Central memory CD8-positive, alpha-beta T cell (primary cell): ENCODE measurements at regions not wholly inside any gene's neighbourhood (a gene's known extent, or its start where the extent isn't known, plus 50 kb on each side); places are given as distances from the start of the nearest gene placed in this dataset.

Source experiments
- ATAC-seq: fragments of 150-1000 bp; cut with Tn5 transposase; replicated peaks from 2 replicates; pipeline ENCODE4 v1.10.0; 2022; ENCODE audit warnings: mild to moderate bottlenecking, moderate FRiP score, moderate number of reproducible peaks; ENCODE audit not compliant: poor library complexity, severe bottlenecking; ENCODE audit errors: extremely low read depth
- DNase-seq, 2 donors: peaks; one replicate each; pipeline ENCODE4 v3.0.0; 2021; ENCODE audit warnings: low spot score in 2 of 2
- H3K27ac Mint-ChIP-seq: one replicate; pipeline ENCODE4 v1.8.0; 2022; ENCODE audit warnings: low read depth, mild to moderate bottlenecking, moderate library complexity, mixed read lengths
- H3K27me3 Mint-ChIP-seq: one replicate; pipeline ENCODE4 v1.8.0; 2022; ENCODE audit warnings: mixed read lengths
- H3K36me3 Mint-ChIP-seq: one replicate; pipeline ENCODE4 v1.8.0; 2022; ENCODE audit warnings: mild to moderate bottlenecking, moderate library complexity, mixed read lengths; ENCODE audit not compliant: insufficient read depth
- H3K4me1 Mint-ChIP-seq: one replicate; pipeline ENCODE4 v1.8.0; 2022; ENCODE audit warnings: mixed read lengths
- H3K4me3 Mint-ChIP-seq: one replicate; pipeline ENCODE4 v1.8.0; 2022; ENCODE audit warnings: mild to moderate bottlenecking, moderate library complexity, mixed read lengths
- H3K9me3 Mint-ChIP-seq: one replicate; pipeline ENCODE4 v1.8.0; 2022; ENCODE audit warnings: mixed read lengths

- H3K27me3 Mint-ChIP-seq = peaks cover 10% of the 10 kb centered on the region
- no peak overlapping the region for H3K27ac Mint-ChIP-seq
- H3K4me1 Mint-ChIP-seq = no peaks in the 10 kb centered on the region
- H3K9me3 Mint-ChIP-seq = peaks cover 23% of the 10 kb centered on the region
- no peak for ATAC-seq
- no peak for DNase-seq
- no peaks in the 10 kb centered on the region for H3K36me3 Mint-ChIP-seq
- H3K4me3 Mint-ChIP-seq = no peak overlapping the region
Observed at GRCh38 chr5:67702008-67702407, 505.4 kb upstream of the CD180 start.

DNA sequence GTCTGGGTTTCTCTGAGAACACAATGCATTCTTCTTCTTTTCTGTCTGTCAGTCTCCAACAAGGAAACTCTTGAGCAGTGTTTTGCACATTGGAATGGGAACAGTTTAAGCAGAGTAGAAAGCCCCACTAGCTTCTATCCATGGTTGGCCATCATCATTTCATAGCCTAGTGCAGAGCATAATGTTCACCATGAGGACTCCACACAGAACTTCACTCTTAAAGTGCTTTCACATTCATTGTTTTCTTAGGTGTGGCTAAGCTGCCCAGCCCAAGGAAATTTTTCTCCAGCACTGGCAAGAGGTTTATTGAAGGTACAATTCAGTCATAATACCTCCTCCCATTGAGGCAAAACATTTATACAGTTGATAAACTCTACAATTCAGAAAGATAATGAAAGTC, 503.0 kb upstream of the CD180 start:
- Mint-ChIP-seq H3K27ac (no peak overlapping the region), H3K4me1 (no peaks in the 10 kb centered on the region), H3K9me3 (peaks cover 18% of the 10 kb centered on the region), H3K27me3 (peaks cover 10% of the 10 kb centered on the region), H3K4me3 (no peak overlapping the region), H3K36me3 (no peaks in the 10 kb centered on the region)
- ATAC-seq = no peak
- DNase-seq = no peak

DNA sequence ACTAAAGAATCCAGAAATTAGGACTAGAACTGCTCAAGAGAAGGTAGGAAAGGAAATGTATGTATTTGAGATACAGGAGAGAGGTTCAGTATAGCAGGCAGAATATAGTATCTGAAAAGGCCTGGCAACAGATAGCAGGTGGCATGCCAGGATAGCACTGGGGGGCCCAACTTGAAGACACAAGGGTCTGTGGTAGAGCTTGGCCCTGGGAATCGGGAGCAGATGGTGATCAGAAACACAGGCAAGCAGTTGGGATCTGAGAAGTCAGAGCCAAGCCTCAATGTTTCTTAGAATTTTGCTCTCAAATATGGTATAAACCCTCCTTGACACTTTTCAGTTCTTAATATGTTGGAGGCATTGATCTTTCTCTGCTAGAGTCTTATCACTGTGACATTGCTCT, 499.8 kb upstream of the CD180 start:
- Mint-ChIP-seq H3K4me3 (no peak overlapping the region), H3K27me3 (no peaks in the 10 kb centered on the region), H3K4me1 (no peaks in the 10 kb centered on the region), H3K9me3 (no peaks in the 10 kb centered on the region), H3K27ac (no peak overlapping the region), H3K36me3 (no peaks in the 10 kb centered on the region)
- ATAC-seq (no peak), DNase-seq (no peak)

DNA sequence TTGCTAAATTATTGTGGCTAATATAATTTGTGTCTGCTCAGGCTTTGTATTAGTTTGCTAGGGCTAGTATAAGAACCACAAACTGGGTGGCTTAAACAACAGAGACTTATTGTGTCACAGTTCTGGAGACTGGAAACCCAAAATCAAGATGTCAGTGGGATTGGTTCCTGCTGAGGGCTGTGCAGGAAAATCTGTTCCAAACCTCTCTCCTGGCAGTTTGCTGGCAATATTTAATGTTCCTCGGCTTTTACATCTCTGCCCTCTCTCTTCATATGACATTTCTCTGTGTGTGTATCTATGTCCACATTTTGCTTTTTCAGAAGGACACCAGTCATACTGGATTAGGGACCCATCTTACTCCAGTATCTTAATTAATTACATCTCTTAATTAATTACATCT, 498.8 kb upstream of the CD180 start:
- H3K27me3 Mint-ChIP-seq = no peaks in the 10 kb centered on the region
- no peak overlapping the region for H3K27ac Mint-ChIP-seq
- DNase-seq (no peak), ATAC-seq (no peak)
- no peak overlapping the region for H3K4me3 Mint-ChIP-seq
- no peaks in the 10 kb centered on the region for H3K4me1 Mint-ChIP-seq
- H3K36me3 Mint-ChIP-seq = no peaks in the 10 kb centered on the region
- no peaks in the 10 kb centered on the region for H3K9me3 Mint-ChIP-seq

DNA sequence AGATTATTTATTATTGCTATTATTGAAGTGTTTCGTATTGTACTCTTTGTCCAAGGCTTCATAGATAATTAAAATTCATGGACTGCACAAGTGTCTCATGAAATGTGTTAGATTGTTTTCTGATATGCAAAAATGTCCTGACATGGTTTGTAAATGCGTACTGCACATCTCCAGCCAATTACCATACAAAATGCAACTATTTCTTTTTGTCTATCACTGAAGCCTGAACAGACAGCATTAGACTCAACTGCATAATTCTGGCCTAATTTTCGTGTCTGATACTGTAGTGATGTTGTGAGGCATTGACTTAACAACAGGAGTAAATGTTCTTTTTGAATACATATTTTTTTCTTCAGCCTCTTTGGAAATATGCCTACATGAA, 498.2 kb upstream of the CD180 start:
- no peaks in the 10 kb centered on the region for H3K36me3 Mint-ChIP-seq
- DNase-seq (no peak), ATAC-seq (no peak)
- H3K4me1 Mint-ChIP-seq = no peaks in the 10 kb centered on the region
- H3K4me3 Mint-ChIP-seq = no peak overlapping the region
- no peaks in the 10 kb centered on the region for H3K9me3 Mint-ChIP-seq
- H3K27me3 Mint-ChIP-seq = no peaks in the 10 kb centered on the region
- H3K27ac Mint-ChIP-seq = no peak overlapping the region

- H3K27me3 Mint-ChIP-seq = no peaks in the 10 kb centered on the region
- H3K9me3 Mint-ChIP-seq = no peaks in the 10 kb centered on the region
- DNase-seq (no peak), ATAC-seq (no peak)
- H3K4me3 Mint-ChIP-seq = no peak overlapping the region
- H3K4me1 Mint-ChIP-seq = no peaks in the 10 kb centered on the region
- H3K27ac Mint-ChIP-seq = no peak overlapping the region
- no peaks in the 10 kb centered on the region for H3K36me3 Mint-ChIP-seq
Observed at GRCh38 chr5:67693956-67694809, 497.6 kb upstream of the CD180 start.

GRCh38 chr5:67686746-67687145, 490.1 kb upstream of the CD180 start:
- peaks cover 30% of the 10 kb centered on the region for H3K27me3 Mint-ChIP-seq
- ATAC-seq (no peak), DNase-seq (no peak)
- no peaks in the 10 kb centered on the region for H3K4me1 Mint-ChIP-seq
- no peaks in the 10 kb centered on the region for H3K36me3 Mint-ChIP-seq
- no peaks in the 10 kb centered on the region for H3K9me3 Mint-ChIP-seq
- no peak overlapping the region for H3K4me3 Mint-ChIP-seq
- no peak overlapping the region for H3K27ac Mint-ChIP-seq

DNA sequence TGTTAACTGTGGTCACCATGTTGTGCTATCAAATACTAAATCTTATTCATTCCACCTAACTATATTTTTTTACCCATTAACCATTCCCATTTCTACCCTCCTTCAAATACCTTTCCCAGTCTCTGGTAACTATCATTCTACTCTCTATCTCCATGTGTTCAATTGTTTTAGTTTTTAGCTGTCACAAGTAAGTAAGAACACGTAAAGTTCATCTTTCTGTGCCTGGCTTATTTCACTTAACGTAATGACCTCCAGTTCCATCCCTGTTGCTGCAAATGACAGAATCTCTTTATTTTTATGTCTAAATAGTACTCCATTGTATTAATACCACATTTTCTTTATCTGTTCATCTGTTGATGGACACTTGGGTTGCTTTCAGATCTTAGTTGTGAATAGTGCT, 485.1 kb upstream of the CD180 start:
- Mint-ChIP-seq H3K4me3 (no peak overlapping the region), H3K9me3 (no peaks in the 10 kb centered on the region), H3K4me1 (no peaks in the 10 kb centered on the region), H3K27ac (no peak overlapping the region), H3K36me3 (no peaks in the 10 kb centered on the region), H3K27me3 (peaks cover 30% of the 10 kb centered on the region)
- DNase-seq (no peak), ATAC-seq (no peak)

DNA sequence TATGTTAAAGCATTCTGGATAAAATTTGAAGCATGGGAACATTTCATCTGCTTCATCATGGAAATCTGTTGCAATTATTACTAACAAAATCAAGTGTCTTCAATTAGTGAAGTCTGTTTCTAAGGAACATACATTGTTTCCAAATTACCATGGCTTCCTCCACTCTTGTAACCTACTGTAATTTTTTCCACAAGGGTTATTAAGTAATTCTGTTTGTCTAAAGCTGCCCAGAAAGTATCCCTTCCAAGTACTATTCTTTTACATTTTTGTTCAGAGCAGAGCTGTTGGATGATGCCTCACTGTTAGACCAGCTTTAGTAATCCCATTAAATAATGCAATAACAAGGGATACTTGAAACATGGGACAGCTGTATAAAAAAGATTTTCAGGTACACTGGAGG, 483.5 kb upstream of the CD180 start:
- no peaks in the 10 kb centered on the region for H3K4me1 Mint-ChIP-seq
- no peak overlapping the region for H3K4me3 Mint-ChIP-seq
- DNase-seq (no peak), ATAC-seq (no peak)
- no peaks in the 10 kb centered on the region for H3K9me3 Mint-ChIP-seq
- no peaks in the 10 kb centered on the region for H3K36me3 Mint-ChIP-seq
- H3K27me3 Mint-ChIP-seq = peaks cover 21% of the 10 kb centered on the region
- H3K27ac Mint-ChIP-seq = no peak overlapping the region

DNA sequence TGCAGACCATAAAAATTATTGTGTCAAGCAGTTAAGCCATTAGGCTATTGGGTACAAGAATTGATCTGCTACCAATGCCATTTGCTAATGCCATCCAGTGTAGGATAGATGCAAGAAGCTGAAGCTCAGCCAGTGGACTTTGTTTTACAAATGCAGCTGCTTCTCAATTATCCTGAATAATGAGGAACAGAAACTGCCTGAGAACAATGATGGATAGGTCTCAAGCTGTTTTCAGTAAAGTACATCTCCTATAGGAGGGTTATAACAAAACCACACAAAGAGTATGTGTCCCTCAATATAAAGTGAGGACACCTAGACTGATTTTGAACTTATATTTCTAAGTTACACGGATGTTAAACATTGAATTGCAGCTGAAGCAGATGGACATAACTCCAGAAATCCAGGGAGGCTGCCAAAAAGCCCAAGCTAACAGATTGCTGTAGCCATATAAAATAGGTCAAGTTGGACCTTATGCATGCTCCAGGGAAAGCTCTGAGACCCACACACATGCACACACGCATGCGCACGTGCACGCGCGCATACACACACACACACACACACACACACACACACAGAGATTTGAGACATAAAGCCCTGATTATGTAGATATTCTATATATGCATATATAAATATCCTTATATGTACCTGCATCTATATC, 482.7 kb upstream of the CD180 start:
- DNase-seq (no peak), ATAC-seq (no peak)
- H3K36me3 Mint-ChIP-seq = no peaks in the 10 kb centered on the region
- peaks cover 14% of the 10 kb centered on the region for H3K27me3 Mint-ChIP-seq
- H3K4me1 Mint-ChIP-seq = no peaks in the 10 kb centered on the region
- no peak overlapping the region for H3K4me3 Mint-ChIP-seq
- H3K9me3 Mint-ChIP-seq = no peaks in the 10 kb centered on the region
- H3K27ac Mint-ChIP-seq = no peak overlapping the region

GRCh38 chr5:67678594-67678993, 482.0 kb upstream of the CD180 start:
- H3K9me3 Mint-ChIP-seq = no peaks in the 10 kb centered on the region
- H3K27ac Mint-ChIP-seq = no peak overlapping the region
- H3K27me3 Mint-ChIP-seq = peaks cover 8% of the 10 kb centered on the region
- ATAC-seq (no peak), DNase-seq (no peak)
- no peak overlapping the region for H3K4me3 Mint-ChIP-seq
- H3K36me3 Mint-ChIP-seq = no peaks in the 10 kb centered on the region
- no peaks in the 10 kb centered on the region for H3K4me1 Mint-ChIP-seq

DNA sequence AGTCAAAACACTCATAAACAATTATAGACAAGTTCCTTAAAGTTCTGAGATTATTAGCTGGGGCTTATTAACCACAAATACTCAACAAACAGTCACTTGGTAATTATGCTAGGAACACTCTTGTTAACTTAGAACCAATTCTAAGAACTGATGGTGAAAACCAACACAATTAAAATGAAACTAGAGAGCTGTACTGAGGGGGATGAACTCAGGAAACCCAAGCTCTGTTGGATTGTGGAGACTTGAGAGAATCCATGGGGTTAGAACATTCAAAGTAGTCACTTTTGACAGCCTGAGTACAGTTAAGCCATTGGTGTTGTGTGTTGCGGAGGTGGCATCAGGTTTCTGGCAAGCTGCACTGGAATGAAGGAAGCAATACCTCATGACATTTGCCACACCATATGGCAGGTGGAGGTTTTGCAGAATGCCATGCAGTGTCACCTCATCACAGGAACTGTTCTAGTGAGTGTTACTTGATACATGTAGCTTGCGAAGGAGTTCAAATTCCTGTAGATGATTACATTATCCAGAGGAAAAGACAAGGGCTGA, 480.9 kb upstream of the CD180 start:
- H3K9me3 Mint-ChIP-seq = no peaks in the 10 kb centered on the region
- no peaks in the 10 kb centered on the region for H3K36me3 Mint-ChIP-seq
- H3K4me1 Mint-ChIP-seq = no peaks in the 10 kb centered on the region
- ATAC-seq = no peak
- no peak overlapping the region for H3K4me3 Mint-ChIP-seq
- H3K27me3 Mint-ChIP-seq = no peaks in the 10 kb centered on the region
- no peak for DNase-seq
- H3K27ac Mint-ChIP-seq = no peak overlapping the region

DNA sequence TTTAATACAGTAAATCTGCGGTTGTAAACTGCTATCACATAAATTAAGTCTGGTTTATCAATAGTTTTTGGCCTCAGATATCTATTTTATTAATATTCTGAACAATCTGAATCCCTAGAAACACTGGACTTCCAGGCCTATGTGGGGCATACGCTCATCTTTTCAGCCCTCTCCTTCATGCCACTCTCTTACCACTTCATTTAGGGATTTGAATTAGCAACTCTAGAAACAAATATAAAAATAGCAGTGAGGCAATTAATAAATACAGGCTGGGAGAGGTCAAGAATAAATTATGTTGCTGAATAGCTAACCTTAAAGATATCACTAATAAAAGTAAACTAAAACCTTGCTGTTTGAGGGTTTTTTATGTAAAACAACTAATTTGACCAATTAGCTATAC, 480.3 kb upstream of the CD180 start:
- DNase-seq = no peak
- no peaks in the 10 kb centered on the region for H3K4me1 Mint-ChIP-seq
- ATAC-seq = no peak
- H3K27me3 Mint-ChIP-seq = no peaks in the 10 kb centered on the region
- no peaks in the 10 kb centered on the region for H3K9me3 Mint-ChIP-seq
- no peaks in the 10 kb centered on the region for H3K36me3 Mint-ChIP-seq
- no peak overlapping the region for H3K27ac Mint-ChIP-seq
- H3K4me3 Mint-ChIP-seq = no peak overlapping the region
